ENCODE measurements at regions not wholly inside any gene's neighbourhood (a gene's known extent, or its start where the extent isn't known, plus 50 kb on each side); places are given as distances from the start of the nearest gene placed in this dataset.
"Not testable (repeated sequence)": the region's sequence is repeated elsewhere in the genome, so short reads cannot be mapped to it uniquely, and the experiment has no call there.

DNA sequence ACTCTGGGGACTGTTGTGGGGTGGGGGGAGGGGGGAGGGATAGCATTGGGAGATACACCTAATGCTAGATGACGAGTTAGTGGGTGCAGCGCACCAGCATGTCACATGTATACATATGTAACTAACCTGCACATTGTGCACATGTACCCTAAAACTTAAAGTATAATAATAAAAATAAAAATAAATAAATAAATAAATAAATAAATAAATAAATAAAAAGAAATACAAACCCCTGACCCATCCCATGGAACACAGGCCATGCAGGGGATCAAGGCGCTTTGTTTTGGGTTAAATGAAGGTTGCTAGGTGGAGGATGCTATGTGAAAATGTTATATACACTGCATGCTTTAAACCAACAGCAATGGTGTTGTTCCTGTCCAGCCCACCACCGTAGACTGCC is 184.7 kb downstream of the C6orf118 start:
- peaks cover 12% of the 10 kb centered on the region for H3K9me3 Mint-ChIP-seq
- H3K36me3 Mint-ChIP-seq (ENCODE audit: low read depth); ATAC-seq (replicated peaks); H3K27ac Mint-ChIP-seq; H3K4me3 Mint-ChIP-seq; H3K27me3 Mint-ChIP-seq; H3K4me1 Mint-ChIP-seq: not testable (repeated sequence)

DNA sequence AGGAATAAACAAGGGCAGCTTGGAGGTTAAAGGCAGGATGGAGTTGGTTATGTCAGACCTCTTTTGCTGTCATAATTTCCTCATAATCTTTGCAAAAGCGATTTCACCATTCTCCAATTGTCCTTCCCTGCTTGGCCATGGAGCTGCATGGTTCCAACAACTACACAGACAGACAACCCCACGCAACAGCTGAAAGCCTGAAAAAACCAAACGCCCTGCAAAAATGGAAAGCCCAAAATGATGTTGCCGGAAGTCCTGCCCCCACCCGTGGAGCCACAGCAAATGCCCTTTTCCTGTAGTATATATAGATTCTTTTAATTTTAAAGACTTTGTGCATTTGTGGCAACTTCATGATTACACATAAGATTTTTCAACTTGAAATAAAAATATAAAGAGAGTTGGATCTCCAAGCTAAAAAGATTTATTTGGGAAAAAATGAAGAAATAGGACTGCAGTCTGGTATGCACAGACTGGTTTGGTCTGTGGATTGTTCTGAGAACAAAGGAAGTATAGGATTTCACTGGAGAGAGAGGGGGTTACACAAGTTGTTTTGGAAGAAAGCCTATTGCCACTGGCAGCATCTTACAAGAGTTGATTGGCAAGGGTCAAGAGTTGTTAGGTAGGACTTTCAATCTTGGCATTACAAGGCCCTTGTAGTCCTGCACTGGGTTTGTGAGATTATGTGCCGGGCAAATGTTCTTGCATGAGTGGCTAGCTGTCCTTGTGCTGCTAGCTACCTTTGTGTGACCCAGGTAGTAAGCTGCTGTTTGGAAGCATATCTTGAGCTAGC is 190.0 kb downstream of the C6orf118 start:
- no peak for ATAC-seq (replicated peaks)
- no peaks in the 10 kb centered on the region for H3K36me3 Mint-ChIP-seq (ENCODE audit: low read depth)
- H3K4me3 Mint-ChIP-seq, result no peak overlapping the region
- peaks cover 11% of the 10 kb centered on the region for H3K9me3 Mint-ChIP-seq
- H3K27me3 Mint-ChIP-seq, result no peaks in the 10 kb centered on the region
- no peaks in the 10 kb centered on the region for H3K4me1 Mint-ChIP-seq
- no peak overlapping the region for H3K27ac Mint-ChIP-seq

DNA sequence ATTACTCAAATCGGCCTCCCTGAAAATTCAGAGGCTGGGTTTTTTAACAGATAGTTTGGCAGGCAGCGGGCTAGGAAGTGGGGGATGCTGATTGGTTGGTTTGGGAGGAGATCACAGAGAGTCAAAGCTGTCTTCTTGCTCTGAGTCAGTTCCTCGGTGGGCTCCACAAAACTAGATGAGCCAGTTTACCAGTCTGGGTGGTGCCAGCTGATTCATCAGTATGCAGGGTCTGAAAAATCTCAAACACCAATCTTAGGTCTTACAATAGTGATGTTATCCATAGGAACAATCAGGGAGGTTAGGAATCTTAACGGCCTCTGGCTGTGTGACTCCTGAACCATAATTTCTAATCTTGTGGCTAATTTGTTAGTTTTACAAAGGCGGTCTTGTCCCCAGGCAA is 190.7 kb downstream of the C6orf118 start:
- H3K27me3 Mint-ChIP-seq, result no peaks in the 10 kb centered on the region

DNA sequence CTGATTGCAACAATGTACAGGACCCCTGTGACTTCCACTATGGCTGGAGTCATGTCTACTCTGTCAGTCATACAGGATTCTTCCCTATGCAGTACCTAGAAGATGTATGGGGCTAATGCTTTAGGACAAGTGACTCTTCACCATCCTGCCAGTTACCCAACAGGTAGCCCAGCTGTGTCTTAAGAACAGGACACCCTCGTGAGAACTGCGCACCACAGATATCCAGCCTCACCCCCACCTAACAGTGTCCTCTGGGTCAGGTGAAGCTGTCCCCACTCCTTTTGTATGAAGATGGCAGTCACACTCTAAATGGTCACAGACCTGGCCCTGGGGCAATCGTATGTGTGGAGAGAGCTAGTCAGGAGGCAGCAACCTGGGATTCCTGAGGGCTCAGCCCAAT is 191.6 kb downstream of the C6orf118 start:
- Mint-ChIP-seq H3K4me3 (no peak overlapping the region), H3K9me3 (peaks cover 12% of the 10 kb centered on the region), H3K27ac (no peak overlapping the region), H3K36me3 (ENCODE audit: low read depth) (no peaks in the 10 kb centered on the region), H3K4me1 (no peaks in the 10 kb centered on the region), H3K27me3 (no peaks in the 10 kb centered on the region)
- ATAC-seq (replicated peaks), result no peak

More for the DNA sequence above, 190.7 kb downstream of the C6orf118 start:
- H3K27ac Mint-ChIP-seq, result no peak overlapping the region
- H3K9me3 Mint-ChIP-seq, result peaks cover 12% of the 10 kb centered on the region
- ATAC-seq (replicated peaks), result no peak
- H3K36me3 Mint-ChIP-seq (ENCODE audit: low read depth), result no peaks in the 10 kb centered on the region
- H3K4me3 Mint-ChIP-seq, result no peak overlapping the region
- H3K4me1 Mint-ChIP-seq, result no peaks in the 10 kb centered on the region

DNA sequence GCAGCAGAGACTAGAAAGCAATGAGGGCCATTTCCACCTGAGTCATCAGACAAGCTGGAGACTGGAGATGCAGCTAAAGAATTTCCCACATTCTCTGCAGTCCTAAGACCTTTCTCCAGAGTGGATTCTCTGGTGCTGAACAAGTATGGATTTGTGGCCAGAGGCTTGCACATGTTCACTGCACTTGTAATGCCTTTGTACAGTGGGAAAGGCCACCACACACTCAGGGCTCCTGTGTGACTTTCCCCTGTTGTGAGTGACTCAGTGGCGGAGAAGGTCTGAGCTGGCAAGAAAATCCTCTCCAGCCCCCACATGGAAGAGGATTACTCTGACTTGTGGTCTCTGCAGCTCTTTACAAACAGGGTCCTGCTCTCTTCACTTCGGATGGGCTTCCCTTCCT is 192.3 kb downstream of the C6orf118 start:
- Mint-ChIP-seq H3K27ac (no peak overlapping the region), H3K36me3 (ENCODE audit: low read depth) (no peaks in the 10 kb centered on the region), H3K4me3 (no peak overlapping the region), H3K4me1 (no peaks in the 10 kb centered on the region), H3K9me3 (peaks cover 12% of the 10 kb centered on the region), H3K27me3 (no peaks in the 10 kb centered on the region)
- no peak for ATAC-seq (replicated peaks)

DNA sequence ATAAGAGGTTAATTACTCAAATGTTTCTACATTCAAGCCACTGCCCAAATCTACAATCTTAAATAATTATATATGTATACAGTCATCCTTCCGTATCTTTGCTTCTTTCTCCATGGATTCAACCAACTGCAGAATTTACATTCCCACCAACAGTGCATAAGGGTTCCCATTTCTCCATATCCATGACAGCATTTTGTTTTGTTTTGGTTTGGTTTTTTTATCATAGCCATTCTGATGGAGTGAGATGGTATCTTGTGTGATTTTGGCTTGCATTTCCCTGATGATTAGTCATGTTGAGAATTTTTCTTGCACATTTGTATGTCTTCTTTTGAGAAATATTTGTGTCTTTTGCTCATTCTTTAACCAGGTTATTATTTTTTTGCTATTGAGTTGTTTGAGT is 198.5 kb downstream of the C6orf118 start:
- Mint-ChIP-seq H3K9me3 (peaks cover 8% of the 10 kb centered on the region), H3K4me3 (no peak overlapping the region), H3K4me1 (no peaks in the 10 kb centered on the region), H3K27ac (no peak overlapping the region), H3K27me3 (no peaks in the 10 kb centered on the region), H3K36me3 (ENCODE audit: low read depth) (no peaks in the 10 kb centered on the region)
- no peak for ATAC-seq (replicated peaks)

DNA sequence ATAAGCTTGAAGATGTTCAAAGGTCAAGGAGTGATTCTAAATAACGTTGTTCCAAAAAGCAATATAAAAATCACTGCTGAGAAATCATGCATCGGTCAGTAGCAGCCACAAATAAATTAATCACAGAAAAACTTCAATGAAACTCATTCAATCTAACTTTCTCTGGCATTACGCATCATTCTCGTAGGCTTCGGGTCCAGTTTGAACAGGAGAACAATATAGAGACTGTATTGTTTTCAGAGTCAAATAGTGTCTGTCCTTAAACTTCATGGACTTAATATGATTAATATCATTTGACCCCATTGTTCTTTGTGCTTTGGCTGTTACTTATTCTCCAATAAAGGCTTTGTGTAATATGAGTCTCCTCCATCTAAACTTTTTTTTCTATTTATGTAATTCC is 200.4 kb downstream of the C6orf118 start:
- Mint-ChIP-seq H3K27ac (no peak overlapping the region), H3K9me3 (no peaks in the 10 kb centered on the region), H3K4me3 (no peak overlapping the region), H3K27me3 (no peaks in the 10 kb centered on the region), H3K4me1 (no peaks in the 10 kb centered on the region), H3K36me3 (ENCODE audit: low read depth) (no peaks in the 10 kb centered on the region)
- no peak for ATAC-seq (replicated peaks)

DNA sequence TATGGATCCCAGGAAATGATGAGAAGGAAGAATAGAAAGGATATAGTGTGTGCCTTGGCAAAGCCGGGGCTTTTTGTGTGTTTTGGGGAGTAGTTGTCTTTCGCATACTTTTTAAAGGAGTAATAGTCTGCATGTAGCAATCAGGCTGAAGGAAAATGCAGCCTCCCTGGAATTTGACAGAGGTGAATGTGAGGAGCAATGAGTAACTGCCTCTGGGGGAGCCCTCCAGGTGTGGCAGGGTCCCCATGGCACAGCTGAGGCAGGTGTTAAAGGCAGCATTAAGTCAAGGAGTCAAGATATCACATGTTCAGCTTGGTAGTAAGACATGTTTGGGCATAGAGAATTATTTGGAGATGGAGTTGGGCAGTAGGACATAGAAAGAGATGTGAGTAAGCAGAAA is 203.1 kb downstream of the C6orf118 start:
- H3K4me3 Mint-ChIP-seq, result no peak overlapping the region
- H3K4me1 Mint-ChIP-seq, result no peaks in the 10 kb centered on the region

DNA sequence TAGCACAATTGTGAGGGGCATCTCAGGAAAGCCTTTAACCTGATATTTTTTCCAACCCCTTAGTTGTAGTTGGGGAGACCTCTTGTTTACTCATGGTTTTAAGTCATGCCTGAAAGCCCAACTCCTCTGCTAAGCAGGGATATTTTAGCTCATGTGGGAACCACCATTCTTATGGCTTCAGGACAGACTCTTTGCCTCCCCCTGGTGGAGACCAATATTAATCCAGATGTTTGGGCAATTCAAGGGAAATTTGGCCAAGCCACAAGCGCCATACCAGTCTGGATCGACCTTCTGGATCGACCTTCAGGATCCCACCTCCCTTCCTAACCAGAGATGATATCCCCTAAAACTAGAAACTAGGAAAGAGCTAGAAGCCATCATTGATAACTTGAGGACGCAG is 211.2 kb downstream of the C6orf118 start:
- ATAC-seq (replicated peaks), result no peak
- Mint-ChIP-seq H3K27me3 (no peaks in the 10 kb centered on the region), H3K9me3 (peaks cover 4% of the 10 kb centered on the region), H3K4me1 (no peaks in the 10 kb centered on the region), H3K36me3 (ENCODE audit: low read depth) (no peaks in the 10 kb centered on the region), H3K4me3 (no peak overlapping the region), H3K27ac (no peak overlapping the region)

More for the DNA sequence above, 203.1 kb downstream of the C6orf118 start:
- Mint-ChIP-seq H3K9me3 (no peaks in the 10 kb centered on the region), H3K36me3 (ENCODE audit: low read depth) (no peaks in the 10 kb centered on the region), H3K27me3 (no peaks in the 10 kb centered on the region), H3K27ac (no peak overlapping the region)
- no peak for ATAC-seq (replicated peaks)

DNA sequence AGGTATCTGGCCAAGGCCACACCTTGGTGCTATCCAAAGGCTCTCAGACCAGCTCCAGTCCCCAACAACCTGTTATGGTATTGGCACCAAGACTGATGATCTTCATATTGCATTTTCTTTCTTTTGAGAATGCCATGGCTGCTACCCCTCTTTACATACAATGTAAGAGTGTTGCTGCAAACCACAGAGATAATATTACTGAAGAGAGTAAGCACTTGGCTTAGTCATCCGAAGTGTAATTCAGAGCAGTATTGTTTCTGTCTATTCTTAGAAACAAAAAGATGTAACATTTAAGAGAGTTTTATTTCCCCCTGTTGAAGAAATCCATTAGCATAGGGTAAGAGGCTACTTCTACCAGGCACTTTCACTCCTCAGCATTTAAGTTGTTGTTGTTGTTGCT is 212.5 kb downstream of the C6orf118 start:
- Mint-ChIP-seq H3K27me3 (no peaks in the 10 kb centered on the region), H3K27ac (no peak overlapping the region), H3K4me3 (no peak overlapping the region), H3K9me3 (peaks cover 8% of the 10 kb centered on the region), H3K4me1 (no peaks in the 10 kb centered on the region), H3K36me3 (ENCODE audit: low read depth) (no peaks in the 10 kb centered on the region)
- ATAC-seq (replicated peaks), result no peak

DNA sequence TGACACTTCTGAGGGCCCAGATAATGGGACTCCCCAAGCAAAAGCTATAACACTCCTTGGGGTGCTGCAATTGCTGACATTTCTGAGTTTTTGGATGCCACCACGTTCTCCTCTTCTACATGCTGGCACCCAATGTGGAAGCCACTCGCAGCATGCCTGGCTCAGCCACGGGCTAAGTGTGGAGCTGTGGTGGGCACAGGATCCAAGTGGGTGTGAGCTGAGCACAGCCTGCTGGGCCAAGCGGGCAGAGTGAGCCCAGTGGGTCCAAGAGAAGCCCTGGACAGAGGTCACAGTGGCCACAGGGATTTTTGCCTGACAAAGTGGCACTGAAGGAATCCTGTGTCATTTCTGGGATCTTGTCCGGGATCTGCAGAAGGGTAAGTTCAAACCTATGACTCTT is 213.2 kb downstream of the C6orf118 start:
- ATAC-seq (replicated peaks), result no peak
- Mint-ChIP-seq H3K4me1 (no peaks in the 10 kb centered on the region), H3K36me3 (ENCODE audit: low read depth) (no peaks in the 10 kb centered on the region), H3K27me3 (no peaks in the 10 kb centered on the region), H3K27ac (no peak overlapping the region), H3K9me3 (peaks cover 8% of the 10 kb centered on the region), H3K4me3 (no peak overlapping the region)

DNA sequence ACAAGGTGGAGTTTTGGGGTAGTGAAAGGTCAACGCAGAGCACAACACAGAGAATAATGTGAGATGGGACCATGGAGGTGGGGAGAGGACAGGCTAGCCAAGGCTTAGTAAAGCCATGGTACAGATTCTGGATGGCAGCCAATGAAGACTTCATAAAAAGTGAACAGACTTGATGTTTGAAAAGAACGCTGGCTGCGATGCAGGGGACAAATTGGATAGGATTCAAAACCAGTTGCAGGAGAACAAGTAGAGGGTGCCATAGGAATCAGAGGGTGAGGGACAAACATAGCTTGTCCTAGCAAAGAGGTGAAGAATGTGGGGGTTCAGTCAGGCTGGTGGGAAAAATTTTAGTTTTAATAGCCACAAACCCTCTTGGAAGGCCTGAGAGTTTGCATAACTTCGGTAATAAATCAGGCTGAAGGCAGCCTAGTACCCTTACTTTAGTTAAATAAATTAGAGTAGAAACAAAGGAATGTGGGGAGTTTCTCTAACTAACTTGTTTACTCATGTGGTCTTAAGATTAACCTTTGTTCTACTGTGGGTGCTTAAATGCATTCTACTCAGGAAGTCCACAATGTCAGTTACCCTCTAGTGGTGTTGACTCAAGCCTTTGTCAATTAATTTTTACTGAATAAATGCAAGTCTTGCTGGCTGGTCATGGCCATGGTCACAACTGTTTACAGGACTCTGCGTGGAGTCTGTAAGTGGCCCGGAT is 216.4 kb downstream of the C6orf118 start:
- Mint-ChIP-seq H3K27ac (no peak overlapping the region), H3K4me1 (no peaks in the 10 kb centered on the region), H3K4me3 (no peak overlapping the region), H3K36me3 (ENCODE audit: low read depth) (no peaks in the 10 kb centered on the region), H3K9me3 (peaks cover 12% of the 10 kb centered on the region), H3K27me3 (no peaks in the 10 kb centered on the region)
- no peak for ATAC-seq (replicated peaks)

DNA sequence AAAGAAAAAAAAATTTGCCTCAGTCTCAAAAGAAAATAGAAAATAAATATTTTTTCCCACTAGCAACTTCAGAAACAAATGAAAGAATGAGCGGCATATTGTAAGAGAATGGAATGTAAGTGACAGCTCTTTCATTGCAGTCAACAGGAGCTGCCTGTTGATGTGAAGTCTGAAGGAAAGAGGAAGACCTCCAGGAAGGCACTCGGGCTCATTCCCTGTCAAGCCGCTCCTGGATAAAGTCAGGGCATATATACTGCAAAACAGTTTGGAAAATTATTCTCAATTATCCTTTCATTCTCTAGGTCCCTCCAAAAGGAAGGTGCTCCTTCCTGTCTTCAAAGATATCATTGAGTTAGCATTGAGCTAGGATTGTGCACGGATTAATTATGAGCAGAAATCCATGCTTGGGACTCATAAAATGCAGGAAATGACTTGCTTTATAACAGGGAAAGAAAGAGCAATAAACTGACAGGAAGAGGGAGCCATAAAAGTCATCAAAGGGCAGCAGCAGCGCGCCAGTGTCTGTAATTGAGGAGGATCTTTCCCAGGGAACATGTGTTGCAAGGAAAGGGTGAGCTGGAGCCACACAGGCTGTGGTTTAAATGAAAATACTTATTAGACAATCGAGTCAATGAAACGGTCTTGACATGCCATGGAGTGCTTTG is 218.2 kb downstream of the C6orf118 start:
- no peak overlapping the region for H3K4me3 Mint-ChIP-seq
- H3K9me3 Mint-ChIP-seq, result peaks cover 12% of the 10 kb centered on the region
- H3K27ac Mint-ChIP-seq, result no peak overlapping the region
- no peaks in the 10 kb centered on the region for H3K27me3 Mint-ChIP-seq
- no peaks in the 10 kb centered on the region for H3K36me3 Mint-ChIP-seq (ENCODE audit: low read depth)
- no peak for ATAC-seq (replicated peaks)
- H3K4me1 Mint-ChIP-seq, result no peaks in the 10 kb centered on the region

DNA sequence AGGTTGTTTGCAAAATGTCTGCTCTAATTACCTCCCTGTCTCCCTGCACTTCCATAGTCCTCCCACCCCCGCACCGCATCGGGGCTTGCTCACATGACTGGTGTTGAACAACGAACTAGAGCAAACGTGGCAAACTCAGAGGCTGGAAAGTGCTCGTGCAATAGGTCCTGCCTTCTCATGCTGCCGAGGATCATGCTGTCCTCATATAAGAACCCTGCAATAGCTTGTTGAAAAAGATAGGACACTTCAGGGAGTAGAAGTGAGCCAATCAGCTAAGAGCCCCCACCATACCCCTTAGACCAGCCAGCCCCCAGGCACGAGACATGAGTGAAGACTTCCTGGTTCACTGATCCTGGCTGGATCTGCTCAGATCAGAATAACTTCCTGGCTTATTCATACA is 219.2 kb downstream of the C6orf118 start:
- Mint-ChIP-seq H3K27ac (no peak overlapping the region), H3K27me3 (no peaks in the 10 kb centered on the region), H3K4me3 (no peak overlapping the region), H3K36me3 (ENCODE audit: low read depth) (no peaks in the 10 kb centered on the region), H3K9me3 (peaks cover 12% of the 10 kb centered on the region), H3K4me1 (no peaks in the 10 kb centered on the region)
- no peak for ATAC-seq (replicated peaks)

DNA sequence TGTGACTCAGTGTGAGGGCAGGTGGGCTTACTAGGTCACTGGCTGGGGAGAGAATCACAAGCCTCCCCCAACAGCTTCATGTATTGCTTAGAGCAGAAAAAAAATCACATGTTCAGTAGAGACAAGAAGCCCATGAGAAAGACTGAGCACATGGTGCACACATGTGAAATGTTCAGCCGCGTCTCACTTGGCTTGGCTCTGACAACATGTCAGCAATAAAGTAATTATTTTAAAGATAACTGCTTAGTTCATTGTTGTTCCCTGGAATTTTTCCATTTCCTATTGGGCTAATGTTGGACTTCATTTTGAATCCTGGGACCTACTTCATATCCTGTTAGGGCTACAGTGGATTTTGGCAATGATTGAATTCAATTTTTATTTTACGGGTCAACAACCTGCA is 222.6 kb downstream of the C6orf118 start:
- peaks cover 9% of the 10 kb centered on the region for H3K9me3 Mint-ChIP-seq
- H3K27me3 Mint-ChIP-seq, result no peaks in the 10 kb centered on the region
- H3K4me1 Mint-ChIP-seq, result no peaks in the 10 kb centered on the region
- H3K27ac Mint-ChIP-seq, result no peak overlapping the region
- ATAC-seq (replicated peaks), result no peak
- no peak overlapping the region for H3K4me3 Mint-ChIP-seq
- H3K36me3 Mint-ChIP-seq (ENCODE audit: low read depth), result no peaks in the 10 kb centered on the region
